HG03558 (cell line): ENCODE measurements at regions not wholly inside any gene's neighbourhood (a gene's known extent, or its start where the extent isn't known, plus 50 kb on each side); places are given as distances from the start of the nearest gene placed in this dataset.

ENCODE experiments used
- ATAC-seq: cut with Tn5 transposase; IDR thresholded peaks from one replicate; pipeline ENCODE4 v1.9.1; 2021; ENCODE audit warnings: moderate number of reproducible peaks; ENCODE audit not compliant: unreplicated experiment; ENCODE audit errors: extremely low read depth

DNA sequence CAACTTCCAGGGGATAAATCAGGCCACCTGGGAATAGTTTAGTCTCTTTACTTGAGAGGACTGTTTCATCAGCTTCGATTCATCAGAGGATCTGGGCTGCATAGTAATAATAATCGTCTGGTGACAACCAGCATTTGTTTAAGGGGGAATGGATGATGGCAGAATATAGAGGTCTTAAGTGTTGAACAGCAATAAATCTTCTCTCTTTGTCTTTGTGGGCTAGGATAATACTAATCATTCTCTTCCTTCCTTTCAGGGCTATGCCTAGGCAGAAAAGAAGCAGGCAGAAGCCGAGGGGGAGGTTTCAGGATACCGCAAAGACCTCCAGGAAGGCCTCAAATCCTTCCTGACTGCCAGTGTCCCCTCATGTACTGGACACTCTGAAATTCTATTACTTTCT is 150.4 kb upstream of the GAREM1 start:
- no peak for ATAC-seq

GRCh38 chr18:32618546-32618945 is 147.9 kb upstream of the GAREM1 start:
- ATAC-seq: no peak

- no peak for ATAC-seq
These were observed 143.1 kb upstream of the GAREM1 start for GRCh38 chr18:32613821-32614220.

- ATAC-seq: no peak
These were observed 142.0 kb upstream of the GAREM1 start for GRCh38 chr18:32612651-32613050.

GRCh38 chr18:32610176-32610575 is 139.5 kb upstream of the GAREM1 start:
- no peak for ATAC-seq

- ATAC-seq: no peak
These were observed 137.1 kb upstream of the GAREM1 start for GRCh38 chr18:32607816-32608215.

GRCh38 chr18:32598144-32598543 is 127.5 kb upstream of the GAREM1 start:
- ATAC-seq: no peak

DNA sequence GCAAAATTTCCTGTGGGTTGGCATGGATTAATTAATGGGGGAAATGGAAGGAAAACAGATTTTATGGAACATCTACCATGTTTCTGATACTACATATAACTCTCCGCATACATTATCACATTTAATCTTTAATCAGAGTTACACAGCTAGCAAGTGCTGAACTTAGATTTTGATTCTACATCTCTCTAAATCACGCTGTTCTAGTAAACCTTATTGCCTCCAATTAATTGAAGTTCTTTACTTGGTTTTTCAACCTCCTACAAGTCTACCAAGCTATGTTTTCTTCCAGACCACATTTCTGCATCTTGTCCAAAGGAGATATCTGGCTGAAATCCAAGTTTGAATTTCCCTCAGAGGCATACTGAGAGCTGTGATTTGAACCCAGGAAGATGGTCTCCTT is 125.8 kb upstream of the GAREM1 start:
- ATAC-seq: no peak

GRCh38 chr18:32595832-32596231 is 125.2 kb upstream of the GAREM1 start:
- no peak for ATAC-seq

GRCh38 chr18:32588191-32588590 is 117.5 kb upstream of the GAREM1 start:
- no peak for ATAC-seq

DNA sequence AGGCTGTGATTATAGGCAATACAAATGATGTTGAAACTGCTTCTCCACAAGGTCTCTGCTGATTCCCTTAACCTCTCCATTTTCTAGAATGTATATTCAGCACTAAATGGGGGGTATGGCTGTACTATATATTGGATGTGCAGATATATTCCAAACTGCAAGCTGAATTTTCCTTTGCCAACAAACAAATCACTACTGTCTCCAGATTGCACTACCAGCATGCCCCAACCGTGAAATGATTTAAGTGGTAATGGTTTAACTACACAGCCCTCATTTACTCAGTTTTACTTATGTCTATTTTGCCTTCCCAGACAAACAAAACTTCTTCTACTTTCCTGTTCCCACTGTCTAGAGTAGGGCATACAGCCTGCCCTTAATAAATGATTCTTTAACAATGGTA is 112.7 kb upstream of the GAREM1 start:
- ATAC-seq: no peak

- ATAC-seq: no peak
These were observed 111.8 kb upstream of the GAREM1 start for GRCh38 chr18:32582455-32582854.

DNA sequence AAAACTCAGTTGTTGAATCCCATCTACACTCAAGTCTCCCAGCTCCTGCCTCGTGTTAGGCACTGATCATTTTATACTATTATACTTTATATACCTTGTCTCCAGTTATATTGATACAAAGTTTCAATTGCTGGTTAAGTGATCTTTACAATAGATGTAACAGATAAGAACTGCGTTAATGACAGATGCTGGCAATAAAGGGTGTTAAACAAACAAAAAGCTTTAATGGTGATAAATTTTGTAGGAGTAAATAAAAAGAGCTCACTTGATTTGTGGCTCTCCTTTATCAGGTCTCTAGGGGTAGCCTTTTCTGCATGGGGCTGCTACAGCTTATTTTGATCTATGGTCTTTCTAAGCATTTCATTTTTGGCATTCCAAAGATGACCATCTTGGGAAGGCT is 106.9 kb upstream of the GAREM1 start:
- ATAC-seq: no peak

DNA sequence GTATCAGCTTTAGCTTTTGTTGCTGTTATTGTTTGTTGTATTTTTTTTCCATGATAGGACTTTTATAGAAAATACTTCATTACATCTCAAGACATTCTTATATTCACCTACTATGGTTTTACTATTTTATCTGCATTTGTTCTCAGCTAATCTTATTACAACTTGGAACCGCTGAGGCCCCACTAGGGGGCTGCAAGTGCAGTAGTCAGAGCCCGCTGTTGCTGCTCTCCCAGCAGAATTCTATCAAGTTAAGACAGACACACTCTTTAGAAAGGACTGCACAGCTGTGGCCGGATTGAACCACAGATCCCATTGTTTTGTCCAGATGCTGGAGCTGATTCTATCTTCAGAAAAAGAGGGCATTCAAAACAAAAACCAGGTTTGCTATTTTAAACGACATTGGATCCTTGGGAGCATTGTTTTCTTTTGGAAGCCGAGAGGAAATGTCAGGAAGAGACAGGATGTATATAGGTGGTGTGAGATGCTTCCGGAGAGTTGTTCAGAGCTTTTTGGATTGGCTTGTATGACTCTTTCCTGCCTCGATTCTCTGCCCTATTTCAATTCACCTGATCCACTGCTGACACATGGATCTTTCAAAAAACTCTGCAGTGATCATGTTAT is 105.7 kb upstream of the GAREM1 start:
- no peak for ATAC-seq

DNA sequence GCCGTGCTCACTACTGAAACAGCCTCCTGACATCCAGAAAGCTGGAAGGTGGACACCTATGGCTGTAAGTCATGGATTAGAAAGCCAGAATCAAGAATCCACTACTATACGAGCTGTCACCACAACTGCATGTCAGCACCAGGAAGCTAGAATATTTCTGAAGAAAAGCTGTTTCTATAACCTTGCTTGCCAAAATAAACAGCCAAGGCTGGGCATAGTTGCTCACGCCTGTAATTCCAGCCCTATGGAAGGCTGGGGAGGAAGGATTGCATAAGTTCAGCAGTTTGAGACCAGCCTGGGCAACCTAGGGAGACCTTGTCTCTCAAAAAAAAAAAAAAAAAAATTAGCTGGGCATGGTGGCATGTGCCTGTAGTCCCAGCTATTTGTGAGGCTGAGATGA is 96.3 kb upstream of the GAREM1 start:
- no peak for ATAC-seq

DNA sequence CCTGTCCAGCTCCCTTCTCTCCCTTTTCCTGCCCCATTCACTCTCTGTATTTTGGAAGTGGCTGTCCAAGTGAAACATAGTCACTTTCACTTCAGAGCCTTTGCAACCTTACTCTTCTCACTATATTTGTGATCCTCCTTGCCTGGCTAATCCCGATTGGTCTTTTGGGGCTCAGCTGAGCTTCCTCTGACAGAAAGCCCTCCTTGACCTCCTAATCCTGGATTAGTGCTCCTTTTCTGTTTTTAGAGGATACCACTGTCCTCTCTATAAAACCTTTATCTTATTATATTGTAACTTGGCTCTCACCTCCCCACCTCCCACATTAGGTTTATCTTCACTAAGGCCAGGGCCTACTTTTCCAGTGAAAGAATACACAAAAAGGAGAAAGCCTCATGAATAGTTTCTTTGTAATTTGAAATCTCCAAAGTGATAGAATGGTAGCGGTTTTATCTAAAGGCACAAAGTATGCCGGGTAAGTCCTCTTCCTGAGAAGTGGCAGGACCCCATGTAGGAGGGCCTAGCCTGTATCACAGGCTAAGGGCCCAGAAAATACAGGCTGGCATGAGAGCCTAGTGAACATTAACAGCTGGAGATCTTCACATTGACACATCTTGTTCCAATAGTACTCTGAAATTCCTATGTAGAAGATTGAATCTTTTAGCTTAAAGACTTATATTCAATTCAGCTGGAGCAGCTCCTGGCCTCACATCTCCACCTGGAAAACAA is 83.1 kb upstream of the GAREM1 start:
- ATAC-seq: no peak

DNA sequence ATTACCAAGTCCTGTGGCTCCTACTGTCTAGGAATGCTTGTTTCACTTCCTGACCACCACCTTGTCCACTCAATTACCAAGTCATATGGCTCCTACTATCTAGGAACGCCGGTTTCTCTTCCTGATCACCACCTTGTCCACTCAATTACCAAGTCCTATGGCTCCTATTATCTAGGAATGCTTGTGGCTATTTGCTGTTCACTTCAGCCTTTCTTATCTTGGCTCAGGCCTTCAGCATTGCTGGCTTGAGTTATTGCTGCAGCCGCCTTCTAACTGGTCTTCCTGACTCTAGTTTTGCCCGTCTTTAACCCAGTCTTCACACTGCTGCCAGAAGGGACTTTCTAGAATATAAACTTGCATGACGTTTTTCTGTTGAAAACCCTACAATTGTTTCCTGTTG is 82.5 kb upstream of the GAREM1 start:
- no peak for ATAC-seq

- ATAC-seq: peak; percentile 80
These were observed 81.8 kb upstream of the GAREM1 start for GRCh38 chr18:32552421-32553030.

- ATAC-seq: no peak
These were observed 80.3 kb upstream of the GAREM1 start for GRCh38 chr18:32550963-32551362.

DNA sequence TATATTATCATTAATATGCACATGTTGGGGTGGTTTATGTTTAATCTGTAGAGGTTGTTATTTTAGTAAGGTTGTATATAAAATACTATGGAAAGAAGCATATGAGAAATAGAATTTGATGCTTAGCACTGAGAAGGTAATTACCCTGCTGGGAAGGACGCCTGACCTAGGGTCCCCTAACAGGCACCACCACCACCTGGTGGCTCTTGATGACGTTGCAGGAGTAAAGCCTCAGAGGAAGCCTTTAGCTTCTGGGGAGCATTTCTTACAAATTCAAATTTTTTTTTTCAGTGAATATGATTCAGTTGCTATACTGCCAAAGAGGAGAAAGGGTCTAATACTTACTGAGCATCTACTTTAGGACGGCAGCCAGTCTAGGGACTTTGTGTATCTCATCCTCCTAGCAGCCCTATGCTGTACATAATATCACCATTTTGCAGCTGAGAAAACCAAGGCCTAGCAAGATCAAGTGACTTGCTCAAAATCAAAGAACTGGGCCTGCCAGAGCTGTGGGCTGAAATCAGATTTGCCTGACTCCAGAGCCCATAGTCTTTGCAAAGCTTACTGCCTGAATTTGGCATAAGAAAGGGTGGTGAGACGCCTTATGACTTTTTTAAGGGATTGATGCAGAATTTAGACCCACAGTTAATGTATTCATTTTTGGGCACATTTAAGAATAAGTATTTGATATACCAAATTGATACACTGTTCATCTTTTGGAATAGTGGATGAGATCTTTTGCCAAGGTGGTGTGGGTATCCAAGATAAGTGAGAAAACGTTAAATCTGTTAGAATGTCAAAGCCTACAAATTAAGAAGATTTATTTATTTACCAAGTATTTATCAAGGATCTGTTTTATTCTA is 78.8 kb upstream of the GAREM1 start:
- ATAC-seq: peak; percentile 70

- ATAC-seq: no peak
These were observed 78.0 kb upstream of the GAREM1 start for GRCh38 chr18:32548688-32549087.
